ENCODE measurements at regions not wholly inside any gene's neighbourhood (a gene's known extent, or its start where the extent isn't known, plus 50 kb on each side); places are given as distances from the start of the nearest gene placed in this dataset.

GRCh38 chr10:10503772-10504171 is 513.9 kb upstream of the CELF2 start:
- TF ChIP-seq ZBTB33 (IDR thresholded peaks at IDR 0.05; ENCODE audit: extremely low read depth, insufficient replicate concordance, low read length) (no peak), POLR2A (IDR thresholded peaks at IDR 0.05; ENCODE audit: borderline replicate concordance, extremely low read depth, insufficient read depth, insufficient read length) (no peak), CTCF (IDR thresholded peaks at IDR 0.05 in 2 of 3, conservative IDR thresholded peaks at IDR 0.05 in 1 of 3; ENCODE audit: borderline replicate concordance in 1 of 3, insufficient read depth in 1 of 3, low read depth in 2 of 3, low read length in 2 of 3) (no peak), RAD21 (IDR thresholded peaks at IDR 0.05; ENCODE audit: low read depth) (no peak), ZFX (IDR thresholded peaks at IDR 0.05) (no peak), CEBPB (IDR thresholded peaks at IDR 0.05; ENCODE audit: low read depth) (no peak), EZH2phosphoT487 (IDR thresholded peaks at IDR 0.05; ENCODE audit: borderline replicate concordance) (no peak)

Data from HCT116 (cell line).